NCI-H748 (cell line): ENCODE measurements at regions not wholly inside any gene's neighbourhood (a gene's known extent, or its start where the extent isn't known, plus 50 kb on each side); places are given as distances from the start of the nearest gene placed in this dataset.
"Not testable (repeated sequence)": the region's sequence is repeated elsewhere in the genome, so short reads cannot be mapped to it uniquely, and the experiment has no call there.

ENCODE experiments used
- DNase-seq: peaks from one replicate; lab custom pipeline; 2025; ENCODE audit not compliant: unreplicated experiment; lab: John Stamatoyannopoulos, UW

GRCh38 chr15:81939604-81940440 is 106.0 kb downstream of the MEX3B start:
- DNase-seq = peak; percentile 53

DNA sequence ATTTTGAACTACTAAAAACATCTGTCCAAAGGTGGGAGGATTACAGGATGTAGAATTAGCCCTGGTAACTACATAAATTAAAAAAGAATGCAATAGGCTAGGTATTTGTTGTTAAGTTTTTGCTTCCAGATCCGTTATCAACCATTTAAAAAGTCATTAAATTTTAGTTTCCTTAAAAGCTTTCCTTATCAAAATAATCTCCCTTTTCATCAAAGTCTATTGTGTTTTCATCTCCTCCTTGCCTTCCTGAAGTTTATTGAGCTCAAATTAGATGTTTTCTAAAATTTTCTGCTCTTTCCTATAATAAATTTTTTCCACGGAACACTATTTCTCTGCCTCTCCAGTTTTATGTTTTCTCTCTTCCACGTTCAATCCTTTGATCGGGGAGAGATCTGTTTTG is 108.6 kb downstream of the MEX3B start:
- no peak for DNase-seq

GRCh38 chr15:81930582-81931369 is 115.0 kb downstream of the MEX3B start:
- DNase-seq = no peak

DNA sequence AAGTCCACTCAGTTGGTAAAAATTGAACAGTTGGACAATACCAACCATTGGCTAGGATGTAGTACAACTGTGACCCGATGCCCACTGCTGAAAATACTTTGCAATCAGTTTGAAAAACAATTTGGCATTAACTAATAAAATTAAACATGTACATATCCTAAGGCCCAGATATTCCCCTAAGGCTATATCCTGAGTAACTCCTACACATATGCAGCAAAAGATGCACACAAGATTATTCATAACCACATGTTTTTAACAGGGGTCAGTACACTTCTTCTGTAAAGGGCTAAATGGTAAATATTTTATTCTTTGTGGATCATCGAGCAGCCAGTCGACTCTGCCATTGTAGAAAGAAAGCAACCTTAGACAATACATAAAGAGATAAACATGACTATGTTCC is 116.3 kb downstream of the MEX3B start:
- no peak for DNase-seq

DNA sequence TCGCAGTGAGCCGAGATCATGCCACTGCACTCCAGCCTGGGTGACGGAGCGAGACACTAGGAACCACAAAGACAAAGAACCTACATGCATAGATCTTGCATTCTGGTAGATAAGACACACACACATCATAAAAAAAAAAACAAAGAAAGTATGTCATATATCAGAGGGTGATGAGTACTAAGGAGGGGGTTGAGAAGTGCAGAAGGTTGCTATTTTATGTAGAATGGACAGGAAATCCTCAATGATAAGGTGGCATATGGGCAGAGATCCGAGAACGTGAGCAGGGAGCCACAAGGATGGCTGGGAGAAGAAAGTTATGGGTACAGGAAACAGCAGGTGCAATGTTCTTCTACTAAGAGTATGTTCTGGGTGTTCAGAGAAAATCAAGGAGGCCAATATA is 118.8 kb downstream of the MEX3B start:
- DNase-seq = no peak

GRCh38 chr15:81924729-81925128 is 121.1 kb downstream of the MEX3B start:
- no peak for DNase-seq

GRCh38 chr15:81923561-81924350 is 122.1 kb downstream of the MEX3B start:
- no peak for DNase-seq

GRCh38 chr15:81922143-81922542 is 123.7 kb downstream of the MEX3B start:
- no peak for DNase-seq

GRCh38 chr15:81921163-81921562 is 124.7 kb downstream of the MEX3B start:
- no peak for DNase-seq

DNA sequence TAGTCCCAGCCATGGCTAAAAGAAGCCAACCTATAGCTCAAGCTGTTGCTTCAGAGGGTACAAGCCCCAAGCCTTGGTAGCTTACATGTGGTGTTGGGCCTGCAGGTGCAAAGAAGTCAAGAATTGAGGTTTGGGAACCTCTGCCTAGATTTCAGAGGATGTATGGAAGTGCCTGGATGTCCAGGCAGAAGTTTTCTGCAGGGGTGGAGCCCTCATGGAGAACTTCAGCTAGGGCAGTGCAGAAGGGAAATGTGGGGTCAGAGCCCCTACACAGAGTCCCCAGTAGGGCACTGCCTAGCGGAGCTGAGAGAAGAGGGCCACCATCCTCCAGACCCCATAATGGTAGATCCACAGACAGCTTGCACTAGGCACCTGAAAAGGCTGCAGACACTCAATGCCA is 127.1 kb downstream of the MEX3B start:
- not testable (repeated sequence) for DNase-seq

GRCh38 chr15:81916451-81916850 is 129.4 kb downstream of the MEX3B start:
- no peak for DNase-seq

GRCh38 chr15:81915990-81916389 is 129.8 kb downstream of the MEX3B start:
- DNase-seq = no peak

DNA sequence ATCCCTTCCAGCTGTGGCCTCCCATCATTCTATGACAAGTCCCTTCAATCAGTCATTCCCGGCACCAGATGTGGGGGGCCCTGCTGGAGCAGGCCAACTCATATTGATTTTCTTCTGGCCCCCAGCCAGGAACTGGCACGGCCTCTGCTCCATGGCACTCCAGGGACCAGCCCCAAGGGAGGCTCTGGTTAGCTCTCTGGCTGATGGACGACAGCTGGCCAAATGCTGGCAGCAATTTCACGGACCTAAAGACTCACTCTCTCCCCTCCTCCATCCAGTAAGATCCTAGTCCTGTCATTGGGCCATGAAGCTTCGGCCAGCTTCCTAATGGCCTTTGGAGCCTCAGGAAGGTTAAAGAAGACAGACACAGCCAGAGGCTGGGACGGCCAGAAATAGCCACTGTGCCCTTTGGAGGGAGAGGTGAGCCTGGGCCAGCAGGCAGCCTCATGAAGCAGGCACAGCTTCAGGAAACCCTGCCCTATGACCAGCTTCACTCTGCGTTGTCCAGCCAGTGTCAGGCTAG is 131.0 kb downstream of the MEX3B start:
- peak; percentile 76 for DNase-seq

DNA sequence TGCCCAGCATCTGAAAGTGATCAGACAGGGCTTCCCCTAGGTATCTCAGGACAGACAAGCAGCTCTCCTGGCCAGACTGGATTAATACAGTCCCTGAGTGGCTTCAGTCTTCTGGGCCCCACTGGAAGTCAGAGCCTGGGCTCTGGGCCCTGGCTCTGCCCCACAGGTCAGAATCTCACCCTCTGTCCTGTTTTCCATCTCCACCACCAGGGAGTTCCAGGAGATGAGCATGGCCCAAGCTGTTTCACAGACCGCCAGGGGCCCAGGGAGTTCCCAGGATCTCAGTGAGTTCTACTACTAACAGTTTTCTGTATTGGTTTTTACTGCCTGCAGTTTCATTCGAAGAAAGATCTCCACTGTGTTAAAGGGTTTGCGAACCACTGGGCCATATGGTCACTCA is 131.5 kb downstream of the MEX3B start:
- DNase-seq = no peak

GRCh38 chr15:81911022-81911971 is 134.5 kb downstream of the MEX3B start:
- no peak for DNase-seq

GRCh38 chr15:81910355-81911021 is 135.3 kb downstream of the MEX3B start:
- no peak for DNase-seq

DNA sequence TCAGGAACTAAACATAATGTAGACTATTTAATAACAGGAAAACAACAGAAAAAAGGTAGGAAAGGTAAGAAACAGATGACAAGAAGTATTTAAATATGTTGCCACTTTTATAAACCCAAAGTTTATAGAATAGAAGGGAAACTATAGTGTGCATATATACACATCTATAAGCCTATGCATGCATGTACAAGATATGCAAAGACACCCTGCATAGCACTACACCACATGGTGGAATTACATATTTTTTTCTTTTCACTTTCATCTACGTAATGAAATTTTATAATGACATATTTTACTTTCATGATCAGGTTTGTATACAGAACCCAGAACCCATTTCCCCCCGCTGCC is 136.8 kb downstream of the MEX3B start:
- DNase-seq = no peak

DNA sequence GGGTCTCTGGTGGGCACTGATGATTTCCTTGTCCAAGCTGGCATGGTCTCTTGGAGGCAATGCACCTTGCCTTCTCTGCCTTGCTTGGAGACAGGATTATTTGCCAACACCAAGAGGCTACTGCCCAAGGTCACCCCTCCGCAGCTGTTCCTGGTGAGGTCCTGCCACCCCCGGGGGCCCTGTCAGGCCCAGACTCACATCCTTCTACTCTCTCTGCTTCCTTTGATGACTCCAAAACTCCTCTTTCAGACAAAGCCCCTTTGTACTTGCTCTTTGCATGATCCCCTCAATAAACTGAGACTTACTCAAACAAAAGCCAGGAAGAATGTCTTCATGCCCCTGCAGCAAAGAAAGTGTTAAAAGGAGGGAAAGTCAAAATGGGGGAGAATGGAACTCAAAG is 137.7 kb downstream of the MEX3B start:
- DNase-seq = no peak

GRCh38 chr15:81907521-81907920 is 138.3 kb downstream of the MEX3B start:
- no peak for DNase-seq

DNA sequence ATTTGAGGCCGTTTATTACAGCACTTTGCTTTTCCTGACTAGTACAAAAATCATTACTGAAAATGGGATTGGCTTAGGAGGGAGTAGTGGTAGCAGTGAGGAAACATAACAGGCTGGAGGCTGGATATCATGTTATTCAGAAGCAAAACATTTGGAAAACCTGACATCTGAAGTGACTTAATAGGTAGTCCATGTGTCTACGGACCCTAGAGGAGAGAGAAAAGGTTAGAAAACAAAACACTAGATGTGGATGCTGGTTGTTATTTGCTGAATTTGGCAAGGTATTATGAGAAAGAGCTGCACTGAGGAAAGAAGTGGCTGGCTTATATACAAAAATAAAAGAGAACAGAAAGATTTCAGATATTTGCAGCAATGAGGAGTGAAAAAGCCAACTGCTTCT is 139.9 kb downstream of the MEX3B start:
- no peak for DNase-seq
